Loucy (cell line): ENCODE measurements at regions not wholly inside any gene's neighbourhood (a gene's known extent, or its start where the extent isn't known, plus 50 kb on each side); places are given as distances from the start of the nearest gene placed in this dataset.

ENCODE experiments used
- EZH2phosphoT487 ChIP-seq: fragments of 200-600 bp; IDR thresholded peaks from 2 replicates; pipeline ENCODE4 v1.6.1; 2018; ENCODE audit warnings: antibody characterized with exemption, mild to moderate bottlenecking, moderate library complexity, borderline replicate concordance
- TF ChIP-seq, protein P1 (sequence below): fragments of 200-600 bp; sonication (generic); conservative IDR thresholded peaks from 2 replicates; pipeline ENCODE4 v1.5.1; 2014; ENCODE audit warnings: mild to moderate bottlenecking, antibody characterized with exemption, low read length

DNA sequence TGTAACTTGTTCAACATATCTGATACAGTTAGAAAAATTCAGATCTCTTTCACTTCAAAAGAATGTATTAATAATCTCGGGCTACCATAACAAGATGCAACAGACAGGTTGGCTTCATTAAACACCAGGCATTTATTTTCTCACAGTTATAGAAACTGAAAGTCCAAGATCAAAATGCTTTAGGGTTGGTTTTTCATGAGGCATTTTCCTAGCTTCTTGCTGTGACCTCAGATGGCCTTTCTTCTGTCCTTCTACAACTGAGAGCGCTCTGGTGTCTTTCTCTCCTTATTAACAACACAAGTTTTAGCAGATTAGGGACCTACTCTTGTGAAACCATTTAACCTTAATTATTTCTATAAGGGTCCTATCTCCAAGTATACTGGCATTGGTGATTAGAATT lies 452.5 kb downstream of the ZNF804A start:
- TF ChIP-seq, protein P1, sequence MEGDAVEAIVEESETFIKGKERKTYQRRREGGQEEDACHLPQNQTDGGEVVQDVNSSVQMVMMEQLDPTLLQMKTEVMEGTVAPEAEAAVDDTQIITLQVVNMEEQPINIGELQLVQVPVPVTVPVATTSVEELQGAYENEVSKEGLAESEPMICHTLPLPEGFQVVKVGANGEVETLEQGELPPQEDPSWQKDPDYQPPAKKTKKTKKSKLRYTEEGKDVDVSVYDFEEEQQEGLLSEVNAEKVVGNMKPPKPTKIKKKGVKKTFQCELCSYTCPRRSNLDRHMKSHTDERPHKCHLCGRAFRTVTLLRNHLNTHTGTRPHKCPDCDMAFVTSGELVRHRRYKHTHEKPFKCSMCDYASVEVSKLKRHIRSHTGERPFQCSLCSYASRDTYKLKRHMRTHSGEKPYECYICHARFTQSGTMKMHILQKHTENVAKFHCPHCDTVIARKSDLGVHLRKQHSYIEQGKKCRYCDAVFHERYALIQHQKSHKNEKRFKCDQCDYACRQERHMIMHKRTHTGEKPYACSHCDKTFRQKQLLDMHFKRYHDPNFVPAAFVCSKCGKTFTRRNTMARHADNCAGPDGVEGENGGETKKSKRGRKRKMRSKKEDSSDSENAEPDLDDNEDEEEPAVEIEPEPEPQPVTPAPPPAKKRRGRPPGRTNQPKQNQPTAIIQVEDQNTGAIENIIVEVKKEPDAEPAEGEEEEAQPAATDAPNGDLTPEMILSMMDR: no peak
- TF ChIP-seq EZH2phosphoT487: no peak
